ENCODE measurements at regions not wholly inside any gene's neighbourhood (a gene's known extent, or its start where the extent isn't known, plus 50 kb on each side); places are given as distances from the start of the nearest gene placed in this dataset.
"Not testable (repeated sequence)": the region's sequence is repeated elsewhere in the genome, so short reads cannot be mapped to it uniquely, and the experiment has no call there.

GRCh38 chrX:1009771-1010170 lies 202.7 kb downstream of the CRLF2 start:
- DNase-seq = no peak

- no peak for DNase-seq
These were observed 206.2 kb downstream of the CRLF2 start for GRCh38 chrX:1006156-1006730.

GRCh38 chrX:1002611-1003010 lies 209.8 kb downstream of the CRLF2 start:
- no peak for DNase-seq

GRCh38 chrX:997631-998137 lies 214.8 kb downstream of the CRLF2 start:
- DNase-seq = no peak

- no peak for DNase-seq
These were observed 217.7 kb downstream of the CRLF2 start for GRCh38 chrX:994780-995179.

- peak; percentile 72 for DNase-seq
These were observed 222.4 kb downstream of the CRLF2 start for GRCh38 chrX:989959-990510.

- DNase-seq = not testable (repeated sequence)
These were observed 223.9 kb downstream of the CRLF2 start for GRCh38 chrX:988530-988929.

GRCh38 chrX:981791-982626 lies 230.4 kb downstream of the CRLF2 start:
- DNase-seq = no peak

- no peak for DNase-seq
These were observed 231.7 kb downstream of the CRLF2 start for GRCh38 chrX:980587-981235.

GRCh38 chrX:979127-979526 lies 233.3 kb downstream of the CRLF2 start:
- DNase-seq = not testable (repeated sequence)

- DNase-seq = no peak
These were observed 239.3 kb downstream of the CRLF2 start for GRCh38 chrX:973010-973632.

- no peak for DNase-seq
These were observed 244.1 kb downstream of the CRLF2 start for GRCh38 chrX:968148-968965.

GRCh38 chrX:966396-967070 lies 245.9 kb downstream of the CRLF2 start:
- no peak for DNase-seq

GRCh38 chrX:964831-965416 lies 247.5 kb downstream of the CRLF2 start:
- no peak for DNase-seq

GRCh38 chrX:960821-961220 lies 251.6 kb downstream of the CRLF2 start:
- no peak for DNase-seq

- no peak for DNase-seq
These were observed 252.9 kb downstream of the CRLF2 start for GRCh38 chrX:959595-959994.

- not testable (repeated sequence) for DNase-seq
These were observed 257.2 kb downstream of the CRLF2 start for GRCh38 chrX:955168-955781.

GRCh38 chrX:953879-954482 lies 258.5 kb downstream of the CRLF2 start:
- no peak for DNase-seq

- DNase-seq = no peak
These were observed 259.6 kb downstream of the CRLF2 start for GRCh38 chrX:952816-953215.

- not testable (repeated sequence) for DNase-seq
These were observed 265.2 kb downstream of the CRLF2 start for GRCh38 chrX:947262-947661.

Measured in T-helper 9 cell (primary cell).